ENCODE measurements at regions not wholly inside any gene's neighbourhood (a gene's known extent, or its start where the extent isn't known, plus 50 kb on each side); places are given as distances from the start of the nearest gene placed in this dataset.

GRCh38 chr5:14016549-14016948, 72.1 kb upstream of the DNAH5 start:
- no peaks in the 10 kb centered on the region for H3K36me3 ChIP-seq (ENCODE audit: control insufficient read depth, insufficient read depth, low read length)
- no peaks in the 10 kb centered on the region for H3K9me3 ChIP-seq (ENCODE audit: control insufficient read depth, insufficient read depth, low read depth, low read length)
- H3K27ac ChIP-seq (ENCODE audit: low read depth, low read length): no peak overlapping the region
- 0 out of 2 replicates have a peak, but pooled peaks cover 3% of the 10 kb centered on the region for H3K4me1 ChIP-seq (ENCODE audit: control insufficient read depth, insufficient read depth, low read length)
- no peak overlapping the region for H3K9ac ChIP-seq (ENCODE audit: low read length)
- H3K4me3 ChIP-seq (ENCODE audit: low read depth, low read length): no peak overlapping the region
- H3K27me3 ChIP-seq (ENCODE audit: control insufficient read depth, insufficient read depth, low read length): no peaks in the 10 kb centered on the region

DNA sequence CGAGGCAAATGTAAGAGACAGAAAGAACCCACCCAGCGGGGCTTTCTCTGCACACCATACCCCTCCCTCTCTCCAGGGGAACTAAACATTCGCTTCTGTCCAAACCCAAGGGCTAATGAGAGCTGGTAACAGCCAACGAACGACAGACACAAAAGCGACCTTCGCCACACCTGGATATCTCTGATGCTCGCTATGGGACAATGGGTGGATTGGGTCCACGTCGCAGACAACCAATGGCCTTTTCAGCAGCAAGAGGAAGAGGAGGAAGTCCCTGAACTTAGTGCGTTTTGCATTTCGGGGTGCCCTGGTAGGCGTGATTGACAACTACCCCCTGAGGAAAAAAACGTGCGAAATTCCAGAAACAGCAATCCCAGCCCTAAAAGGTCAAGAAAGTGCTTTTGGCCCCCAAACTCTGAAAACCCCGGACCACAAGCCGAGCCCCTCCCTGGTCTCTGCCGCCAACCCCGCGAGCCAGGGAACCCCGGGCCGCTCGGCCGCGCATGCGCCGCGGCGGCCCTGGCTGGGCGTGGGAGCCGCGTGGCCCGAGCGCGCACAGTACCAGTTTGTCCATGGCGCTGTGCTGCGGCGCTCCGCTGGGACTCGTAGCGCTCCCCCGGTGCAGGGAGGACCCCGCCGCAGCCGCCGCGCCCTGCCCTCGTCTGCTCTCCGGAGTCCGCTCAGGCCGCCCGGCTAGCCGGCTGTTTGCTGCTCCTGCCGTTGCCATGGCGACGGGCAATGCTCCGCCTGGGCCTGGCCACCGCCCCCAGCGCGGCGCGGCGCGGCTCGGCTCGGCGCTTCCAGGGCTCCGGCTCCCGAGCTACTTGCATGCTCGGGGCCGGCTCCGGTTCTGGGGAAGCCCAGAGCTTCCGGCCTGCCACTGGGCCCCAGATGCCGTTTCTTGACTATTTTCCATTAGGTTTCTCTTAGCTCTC, 66.9 kb upstream of the DNAH5 start:
- Histone ChIP-seq H3K27me3 (ENCODE audit: control insufficient read depth, insufficient read depth, low read length) (no peaks in the 10 kb centered on the region), H3K27ac (ENCODE audit: low read depth, low read length) (no peak overlapping the region), H3K9me3 (ENCODE audit: control insufficient read depth, insufficient read depth, low read depth, low read length) (no peaks in the 10 kb centered on the region), H3K4me1 (ENCODE audit: control insufficient read depth, insufficient read depth, low read length) (peaks cover 13% of the 10 kb centered on the region), H3K4me3 (ENCODE audit: low read depth, low read length) (peak overlapping the region; percentile 84), H3K9ac (ENCODE audit: low read length) (peak overlapping the region; percentile 58), H3K36me3 (ENCODE audit: control insufficient read depth, insufficient read depth, low read length) (no peaks in the 10 kb centered on the region)

DNA sequence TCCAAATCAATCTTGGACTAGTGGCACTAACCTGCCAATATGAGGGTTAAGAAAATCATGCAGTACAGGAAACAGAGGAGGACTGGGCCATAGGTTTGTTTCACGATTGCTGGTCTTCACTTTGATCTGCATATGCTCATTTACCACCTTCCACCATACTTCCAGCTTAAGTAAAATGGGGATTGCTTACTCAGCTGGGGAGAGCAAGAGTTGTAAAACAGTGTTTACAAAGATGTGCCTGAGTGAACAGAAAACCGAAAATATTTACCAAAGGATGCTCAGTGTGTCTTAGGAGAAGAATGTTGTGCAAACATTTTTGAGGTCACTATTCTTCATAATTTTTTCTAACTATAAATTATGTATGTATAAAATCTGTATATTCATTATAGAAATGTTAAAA, 65.1 kb upstream of the DNAH5 start:
- Histone ChIP-seq H3K9ac (ENCODE audit: low read length) (no peak overlapping the region), H3K27ac (ENCODE audit: low read depth, low read length) (no peak overlapping the region), H3K4me1 (ENCODE audit: control insufficient read depth, insufficient read depth, low read length) (peaks cover 13% of the 10 kb centered on the region), H3K36me3 (ENCODE audit: control insufficient read depth, insufficient read depth, low read length) (no peaks in the 10 kb centered on the region), H3K4me3 (ENCODE audit: low read depth, low read length) (no peak overlapping the region), H3K9me3 (ENCODE audit: control insufficient read depth, insufficient read depth, low read depth, low read length) (no peaks in the 10 kb centered on the region), H3K27me3 (ENCODE audit: control insufficient read depth, insufficient read depth, low read length) (no peaks in the 10 kb centered on the region)

- Histone ChIP-seq H3K36me3 (ENCODE audit: control insufficient read depth, insufficient read depth, low read length) (no peaks in the 10 kb centered on the region), H3K27me3 (ENCODE audit: control insufficient read depth, insufficient read depth, low read length) (no peaks in the 10 kb centered on the region), H3K4me3 (ENCODE audit: low read depth, low read length) (no peak overlapping the region), H3K27ac (ENCODE audit: low read depth, low read length) (no peak overlapping the region), H3K9me3 (ENCODE audit: control insufficient read depth, insufficient read depth, low read depth, low read length) (peaks cover under 1% of the 10 kb centered on the region; the same call in 1 of the 2 replicates), H3K4me1 (ENCODE audit: control insufficient read depth, insufficient read depth, low read length) (peaks cover 13% of the 10 kb centered on the region), H3K9ac (ENCODE audit: low read length) (no peak overlapping the region)
These were observed 64.4 kb upstream of the DNAH5 start for GRCh38 chr5:14008819-14009311.

DNA sequence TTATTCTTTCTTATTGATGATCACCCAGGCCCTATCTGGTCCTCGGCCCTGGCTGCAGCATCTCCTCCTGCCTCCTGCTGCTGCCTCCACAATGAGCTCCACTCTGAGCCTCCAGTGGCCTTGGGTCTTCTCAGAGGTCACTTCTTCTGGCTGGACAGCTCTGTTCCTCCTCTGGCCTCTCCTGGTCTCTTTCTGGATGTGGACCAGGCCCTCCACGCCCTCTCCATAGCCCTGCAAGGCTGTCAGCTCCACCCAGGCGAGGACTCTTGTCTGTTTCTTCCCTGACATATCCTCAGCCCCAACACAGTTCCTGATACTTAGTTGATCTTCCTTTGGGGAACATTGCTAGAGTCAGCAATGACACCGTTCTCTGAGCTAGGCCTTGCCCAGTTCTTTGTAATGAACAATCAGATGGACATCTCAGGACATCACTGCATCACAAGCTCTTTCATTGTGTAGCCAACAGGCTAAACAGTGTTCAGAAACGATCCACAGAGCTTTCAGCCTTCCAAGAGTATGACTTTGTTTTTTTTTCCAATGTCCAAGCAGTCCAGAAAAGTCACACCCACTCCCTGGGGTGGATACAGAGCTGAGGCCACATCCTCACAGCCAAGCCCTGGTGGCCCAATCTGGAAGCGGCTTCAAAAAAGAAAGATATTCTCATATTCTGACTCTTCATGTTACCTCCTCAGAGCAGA, 62.5 kb upstream of the DNAH5 start:
- peaks cover 7% of the 10 kb centered on the region for H3K9me3 ChIP-seq (ENCODE audit: control insufficient read depth, insufficient read depth, low read depth, low read length)
- H3K27me3 ChIP-seq (ENCODE audit: control insufficient read depth, insufficient read depth, low read length): no peaks in the 10 kb centered on the region
- peaks cover 12% of the 10 kb centered on the region for H3K4me1 ChIP-seq (ENCODE audit: control insufficient read depth, insufficient read depth, low read length)
- no peak overlapping the region for H3K27ac ChIP-seq (ENCODE audit: low read depth, low read length)
- no peak overlapping the region for H3K9ac ChIP-seq (ENCODE audit: low read length)
- H3K36me3 ChIP-seq (ENCODE audit: control insufficient read depth, insufficient read depth, low read length): no peaks in the 10 kb centered on the region
- H3K4me3 ChIP-seq (ENCODE audit: low read depth, low read length): no peak overlapping the region

DNA sequence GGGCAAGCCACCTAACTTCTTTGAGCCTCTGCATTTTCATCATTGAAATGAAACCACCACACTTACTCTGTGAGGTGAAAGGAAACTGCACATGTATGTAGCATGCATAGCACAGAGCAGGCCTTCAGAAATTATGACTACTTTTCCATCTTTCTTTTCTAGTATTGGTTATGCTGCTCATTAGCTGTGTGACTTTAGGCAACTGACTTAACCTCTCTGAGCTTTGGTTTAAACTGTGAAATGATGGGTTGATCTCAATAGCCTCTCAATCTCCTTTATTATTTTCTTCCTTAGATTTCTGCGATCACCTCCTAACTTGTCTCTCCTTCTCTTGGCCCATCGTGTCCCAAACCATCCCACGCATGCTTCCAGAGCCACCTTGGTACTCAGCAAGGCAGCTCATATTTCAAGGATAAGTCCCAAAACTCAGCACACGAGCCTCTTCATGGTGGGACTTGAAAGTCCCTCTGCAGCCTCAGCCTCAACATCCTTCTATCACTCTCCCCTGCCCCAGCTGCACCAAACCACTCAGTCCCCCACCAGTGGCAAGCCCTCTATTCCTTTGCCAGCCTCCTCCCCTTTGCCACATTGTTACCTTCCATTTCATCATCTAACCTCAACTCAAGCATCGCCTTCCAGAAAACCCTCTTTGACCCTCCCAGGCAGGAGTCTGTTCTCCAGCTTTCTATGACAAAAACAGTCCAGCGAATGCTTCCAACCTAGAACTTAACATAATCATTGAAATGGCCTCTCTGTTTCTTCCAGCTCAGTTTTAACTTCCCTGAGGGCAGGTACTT, 60.3 kb upstream of the DNAH5 start:
- Histone ChIP-seq H3K9ac (ENCODE audit: low read length) (no peak overlapping the region), H3K4me3 (ENCODE audit: low read depth, low read length) (no peak overlapping the region), H3K27ac (ENCODE audit: low read depth, low read length) (no peak overlapping the region), H3K36me3 (ENCODE audit: control insufficient read depth, insufficient read depth, low read length) (no peaks in the 10 kb centered on the region), H3K4me1 (ENCODE audit: control insufficient read depth, insufficient read depth, low read length) (peaks cover 10% of the 10 kb centered on the region), H3K27me3 (ENCODE audit: control insufficient read depth, insufficient read depth, low read length) (no peaks in the 10 kb centered on the region), H3K9me3 (ENCODE audit: control insufficient read depth, insufficient read depth, low read depth, low read length) (peaks cover 13% of the 10 kb centered on the region)

DNA sequence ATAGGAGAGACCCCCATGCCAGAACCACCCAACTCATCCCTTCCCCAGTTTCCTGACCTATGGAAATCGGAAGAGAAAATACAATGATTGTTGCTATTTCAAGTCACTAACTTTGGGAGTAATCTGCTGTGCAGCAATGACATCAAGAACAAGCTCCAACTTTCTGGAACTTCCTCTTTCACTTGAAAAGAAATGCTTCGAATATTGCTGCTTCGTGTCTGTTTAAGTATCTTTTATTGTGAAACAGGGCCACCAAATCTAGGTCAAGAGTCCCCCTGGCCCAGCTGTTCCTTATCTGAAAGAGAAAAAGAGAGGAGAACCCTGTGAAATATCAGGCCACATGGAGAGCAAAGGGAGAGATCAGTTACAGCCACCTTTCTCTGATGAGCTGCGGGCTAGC, 59.4 kb upstream of the DNAH5 start:
- Histone ChIP-seq H3K27me3 (ENCODE audit: control insufficient read depth, insufficient read depth, low read length) (no peaks in the 10 kb centered on the region), H3K27ac (ENCODE audit: low read depth, low read length) (no peak overlapping the region), H3K36me3 (ENCODE audit: control insufficient read depth, insufficient read depth, low read length) (no peaks in the 10 kb centered on the region), H3K4me1 (ENCODE audit: control insufficient read depth, insufficient read depth, low read length) (peaks cover 3% of the 10 kb centered on the region; the same call in 1 of the 2 replicates), H3K4me3 (ENCODE audit: low read depth, low read length) (no peak overlapping the region), H3K9me3 (ENCODE audit: control insufficient read depth, insufficient read depth, low read depth, low read length) (peaks cover 13% of the 10 kb centered on the region), H3K9ac (ENCODE audit: low read length) (no peak overlapping the region)

DNA sequence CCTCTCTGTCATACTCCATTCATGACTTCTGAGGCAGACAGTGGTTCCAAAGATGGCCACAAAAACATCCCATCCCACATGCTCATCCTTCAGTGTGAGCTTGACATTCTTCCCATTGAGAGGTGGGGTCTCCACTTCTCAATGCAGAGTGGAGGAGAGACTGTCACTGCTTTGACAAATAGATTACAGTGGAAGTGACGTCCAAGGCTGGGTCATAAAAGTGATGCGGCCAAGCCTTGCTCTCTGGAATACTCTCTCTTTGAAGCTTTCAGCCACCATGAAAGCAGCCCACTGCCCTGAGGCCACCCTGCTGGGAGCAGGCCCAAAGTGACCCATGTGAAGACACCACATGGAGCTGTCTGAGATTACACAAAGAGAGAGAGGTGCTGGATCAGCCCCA, 59.0 kb upstream of the DNAH5 start:
- Histone ChIP-seq H3K9ac (ENCODE audit: low read length) (no peak overlapping the region), H3K27ac (ENCODE audit: low read depth, low read length) (no peak overlapping the region), H3K9me3 (ENCODE audit: control insufficient read depth, insufficient read depth, low read depth, low read length) (peaks cover 13% of the 10 kb centered on the region)

GRCh38 chr5:13998254-13998653, 53.8 kb upstream of the DNAH5 start:
- Histone ChIP-seq H3K4me3 (ENCODE audit: low read depth, low read length) (no peak overlapping the region), H3K4me1 (ENCODE audit: control insufficient read depth, insufficient read depth, low read length) (no peaks in the 10 kb centered on the region), H3K9me3 (ENCODE audit: control insufficient read depth, insufficient read depth, low read depth, low read length) (peaks cover 19% of the 10 kb centered on the region), H3K9ac (ENCODE audit: low read length) (no peak overlapping the region), H3K36me3 (ENCODE audit: control insufficient read depth, insufficient read depth, low read length) (no peaks in the 10 kb centered on the region), H3K27ac (ENCODE audit: low read depth, low read length) (no peak overlapping the region), H3K27me3 (ENCODE audit: control insufficient read depth, insufficient read depth, low read length) (no peaks in the 10 kb centered on the region)

More for the DNA sequence above, 59.0 kb upstream of the DNAH5 start:
- Histone ChIP-seq H3K4me3 (ENCODE audit: low read depth, low read length) (no peak overlapping the region), H3K4me1 (ENCODE audit: control insufficient read depth, insufficient read depth, low read length) (no peaks in the 10 kb centered on the region), H3K27me3 (ENCODE audit: control insufficient read depth, insufficient read depth, low read length) (no peaks in the 10 kb centered on the region), H3K36me3 (ENCODE audit: control insufficient read depth, insufficient read depth, low read length) (no peaks in the 10 kb centered on the region)

DNA sequence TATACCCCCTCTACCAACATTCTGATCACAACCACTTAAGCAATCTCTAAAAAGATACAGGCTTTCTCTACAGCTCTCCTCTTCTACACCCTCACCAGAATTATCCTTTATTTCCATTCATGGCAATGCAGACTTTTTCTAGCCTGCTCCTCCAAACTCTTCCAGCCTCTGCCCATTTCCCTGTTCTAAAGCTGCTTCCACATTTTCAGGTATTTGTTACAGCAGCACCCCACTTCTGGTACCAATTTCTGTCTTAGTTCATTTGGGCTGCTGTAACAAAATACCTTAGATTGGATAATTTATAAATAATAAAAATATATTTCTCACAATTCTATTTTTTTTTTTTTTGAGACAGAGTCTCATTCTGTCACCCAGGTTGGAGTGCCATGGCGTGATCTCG, 53.0 kb upstream of the DNAH5 start:
- Histone ChIP-seq H3K9me3 (ENCODE audit: control insufficient read depth, insufficient read depth, low read depth, low read length) (peaks cover 19% of the 10 kb centered on the region), H3K36me3 (ENCODE audit: control insufficient read depth, insufficient read depth, low read length) (no peaks in the 10 kb centered on the region), H3K9ac (ENCODE audit: low read length) (no peak overlapping the region), H3K4me3 (ENCODE audit: low read depth, low read length) (no peak overlapping the region), H3K4me1 (ENCODE audit: control insufficient read depth, insufficient read depth, low read length) (no peaks in the 10 kb centered on the region), H3K27ac (ENCODE audit: low read depth, low read length) (no peak overlapping the region), H3K27me3 (ENCODE audit: control insufficient read depth, insufficient read depth, low read length) (no peaks in the 10 kb centered on the region)

All from HUES6 (cell line).